HG03442 (cell line): ENCODE measurements at regions not wholly inside any gene's neighbourhood (a gene's known extent, or its start where the extent isn't known, plus 50 kb on each side); places are given as distances from the start of the nearest gene placed in this dataset.
A peak's percentile ranks its signal among the peaks of the same experiment; 100 is the strongest.

Source experiments
- ATAC-seq: cut with Tn5 transposase; IDR thresholded peaks from one replicate; pipeline ENCODE4 v1.9.1; 2021; ENCODE audit warnings: mild to moderate bottlenecking, moderate library complexity; ENCODE audit not compliant: unreplicated experiment

- ATAC-seq, result peak; percentile 90
Measured at GRCh38 chr1:221839782-221840395, 98.0 kb upstream of the DUSP10 start.

- ATAC-seq, result peak; percentile 14
Measured at GRCh38 chr1:221839321-221839720, 97.4 kb upstream of the DUSP10 start.

- no peak for ATAC-seq
Measured at GRCh38 chr1:221837896-221838295, 96.0 kb upstream of the DUSP10 start.

GRCh38 chr1:221834698-221835513, 93.0 kb upstream of the DUSP10 start:
- no peak for ATAC-seq

- no peak for ATAC-seq
Measured at GRCh38 chr1:221832617-221833016, 90.7 kb upstream of the DUSP10 start.

GRCh38 chr1:221832151-221832550, 90.3 kb upstream of the DUSP10 start:
- ATAC-seq, result no peak

- ATAC-seq, result no peak
Measured at GRCh38 chr1:221829327-221830015, 87.6 kb upstream of the DUSP10 start.

- no peak for ATAC-seq
Measured at GRCh38 chr1:221827307-221827642, 85.4 kb upstream of the DUSP10 start.

- no peak for ATAC-seq
Measured at GRCh38 chr1:221824909-221825308, 83.0 kb upstream of the DUSP10 start.

GRCh38 chr1:221824025-221824424, 82.1 kb upstream of the DUSP10 start:
- ATAC-seq, result peak; percentile 51

- no peak for ATAC-seq
Measured at GRCh38 chr1:221823561-221823960, 81.7 kb upstream of the DUSP10 start.

- ATAC-seq, result peak; percentile 74
Measured at GRCh38 chr1:221823149-221823548, 81.3 kb upstream of the DUSP10 start.

- ATAC-seq, result no peak
Measured at GRCh38 chr1:221822591-221822990, 80.7 kb upstream of the DUSP10 start.

GRCh38 chr1:221816899-221817298, 75.0 kb upstream of the DUSP10 start:
- ATAC-seq, result no peak

GRCh38 chr1:221815660-221816059, 73.8 kb upstream of the DUSP10 start:
- no peak for ATAC-seq

GRCh38 chr1:221813887-221814286, 72.0 kb upstream of the DUSP10 start:
- no peak for ATAC-seq

- no peak for ATAC-seq
Measured at GRCh38 chr1:221812905-221813597, 71.2 kb upstream of the DUSP10 start.

- no peak for ATAC-seq
Measured at GRCh38 chr1:221812088-221812752, 70.3 kb upstream of the DUSP10 start.

- no peak for ATAC-seq
Measured at GRCh38 chr1:221810406-221810805, 68.5 kb upstream of the DUSP10 start.

GRCh38 chr1:221809091-221810029, 67.5 kb upstream of the DUSP10 start:
- no peak for ATAC-seq
